Left ventricle myocardium inferior (tissue), 1 donor: ENCODE measurements at regions not wholly inside any gene's neighbourhood (a gene's known extent, or its start where the extent isn't known, plus 50 kb on each side); places are given as distances from the start of the nearest gene placed in this dataset.

Experiments
- DNase-seq: peaks from one replicate; pipeline ENCODE4 v3.0.0-alpha.2; 2020
- H3K27ac ChIP-seq: fragments of 200-600 bp; replicated peaks from 2 replicates; pipeline ENCODE4 v1.8.0; 2021
- H3K27me3 ChIP-seq: fragments of 200-600 bp; 2 replicates; pipeline ENCODE4 v1.8.0; 2021; ENCODE audit warnings: low read depth
- H3K36me3 ChIP-seq: fragments of 200-600 bp; 2 replicates; pipeline ENCODE4 v1.8.0; 2021
- H3K4me1 ChIP-seq: fragments of 200-600 bp; 2 replicates; pipeline ENCODE4 v1.8.0; 2021
- H3K4me3 ChIP-seq: fragments of 200-600 bp; 2 replicates; pipeline ENCODE4 v1.8.0; 2021; ENCODE audit warnings: mild to moderate bottlenecking, moderate library complexity
- H3K9me3 ChIP-seq: fragments of 200-600 bp; replicated peaks from 2 replicates; pipeline ENCODE4 v1.8.0; 2021
- CTCF ChIP-seq: fragments of 200-600 bp; IDR thresholded peaks from 2 replicates; pipeline ENCODE4 v1.8.0; 2021; ENCODE audit warnings: antibody characterized with exemption, mild to moderate bottlenecking, borderline replicate concordance
- intact Hi-C: fragments of 100-400 bp; cut with micrococcal nuclease; formaldehyde crosslinking; loops from one replicate; pipeline ENCODE4 v1.11.0; 2022
- donor health status: DM: no; HTN: yes; CAD: no; lungs with severe emphysema.

DNA sequence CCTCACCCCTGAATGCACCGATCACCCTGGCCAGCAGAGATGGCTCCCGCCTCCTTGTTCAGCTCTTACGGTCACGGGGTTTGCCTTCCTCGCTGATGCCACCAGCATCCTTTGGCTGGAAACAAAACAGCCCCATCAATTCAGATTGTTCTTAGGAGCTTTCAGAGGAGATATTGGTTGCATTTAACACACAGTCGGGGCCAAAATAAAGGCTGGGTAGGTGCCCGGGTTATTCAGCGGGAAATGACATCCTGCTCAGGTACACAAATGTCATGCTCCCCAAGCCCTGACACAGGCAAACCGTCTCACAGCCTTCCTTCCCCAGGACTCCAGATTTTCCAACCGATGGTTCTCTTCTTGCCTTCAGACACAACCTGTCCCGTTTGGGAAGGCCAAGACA, 62.4 kb upstream of the MEF2A start:
- intact Hi-C loops = no loop called here
- no peak overlapping the region for H3K27ac ChIP-seq
- no peak for DNase-seq
- no peaks in the 10 kb centered on the region for H3K27me3 ChIP-seq
- H3K36me3 ChIP-seq = no peaks in the 10 kb centered on the region
- H3K4me1 ChIP-seq = peaks cover 43% of the 10 kb centered on the region
- no peaks in the 10 kb centered on the region for H3K9me3 ChIP-seq
- TF ChIP-seq CTCF = no peak
- H3K4me3 ChIP-seq = no peak overlapping the region

DNA sequence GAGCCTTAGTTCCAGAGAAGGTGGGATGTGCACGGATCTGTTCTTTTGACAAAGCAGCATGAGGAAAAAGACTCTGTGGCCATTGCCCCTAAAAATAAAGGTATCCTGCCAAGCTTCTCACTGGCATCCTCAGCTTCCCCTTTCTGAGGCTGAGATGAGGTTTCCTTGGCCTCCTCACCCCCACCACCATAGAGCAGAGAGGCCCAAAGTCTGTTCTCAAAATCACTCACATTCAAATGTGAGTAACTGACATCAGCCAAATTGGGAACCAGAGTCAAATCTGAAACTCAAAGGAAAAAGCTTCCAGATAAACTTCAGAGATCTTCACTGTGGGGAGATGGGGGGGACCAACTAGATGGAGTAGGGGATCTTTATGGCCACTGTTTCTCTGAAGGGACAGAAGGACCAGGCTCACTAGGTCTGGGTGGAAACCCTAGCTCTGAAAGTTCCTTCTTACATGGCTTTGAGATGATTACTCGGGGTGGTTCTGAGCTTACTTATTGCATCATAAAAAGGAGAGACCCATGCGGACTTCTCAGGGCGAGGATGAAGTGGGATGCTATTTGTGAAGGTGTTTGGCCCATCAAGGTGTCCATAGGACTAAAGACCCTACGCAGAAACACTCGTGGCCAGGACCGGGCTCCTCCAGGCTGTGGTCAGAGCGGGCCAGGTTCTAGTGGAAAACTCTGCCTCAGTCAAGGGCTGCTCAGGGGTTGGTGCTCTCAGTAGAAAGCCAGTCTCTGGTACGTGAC, 61.5 kb upstream of the MEF2A start:
- Histone ChIP-seq H3K4me3 (no peak overlapping the region), H3K36me3 (no peaks in the 10 kb centered on the region), H3K27ac (peak overlapping the region; percentile 61), H3K9me3 (no peaks in the 10 kb centered on the region), H3K27me3 (no peaks in the 10 kb centered on the region), H3K4me1 (peaks cover 50% of the 10 kb centered on the region)
- TF ChIP-seq CTCF = no peak
- no peak for DNase-seq
- intact Hi-C loops = no loop called here

GRCh38 chr15:99504823-99505551, 60.8 kb upstream of the MEF2A start:
- intact Hi-C loops = no loop called here
- no peak for TF ChIP-seq CTCF
- no peak overlapping the region for H3K4me3 ChIP-seq
- H3K27me3 ChIP-seq = no peaks in the 10 kb centered on the region
- H3K4me1 ChIP-seq = peaks cover 57% of the 10 kb centered on the region
- no peaks in the 10 kb centered on the region for H3K36me3 ChIP-seq
- no peaks in the 10 kb centered on the region for H3K9me3 ChIP-seq
- DNase-seq = no peak
- H3K27ac ChIP-seq = peak overlapping the region; percentile 61

DNA sequence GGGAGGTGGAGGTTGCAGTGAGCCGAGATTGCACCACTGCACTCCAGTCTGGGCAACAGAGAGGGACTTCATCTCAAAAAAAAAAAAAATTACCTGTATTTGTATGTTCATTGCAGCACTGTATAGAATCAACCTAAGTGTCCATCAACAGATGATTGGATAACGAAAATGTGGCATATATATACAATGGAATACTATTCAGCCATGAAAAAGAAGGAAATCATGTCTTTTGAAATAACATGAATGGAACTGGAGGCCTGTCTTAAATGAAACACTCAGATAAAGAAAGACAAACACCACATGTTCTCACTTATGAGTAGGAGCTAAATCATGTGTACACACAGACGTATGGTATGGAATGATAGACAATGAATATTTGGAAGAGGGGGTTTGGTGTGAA, 59.4 kb upstream of the MEF2A start:
- DNase-seq = no peak
- H3K27me3 ChIP-seq = no peaks in the 10 kb centered on the region
- peak overlapping the region; percentile 90 for H3K27ac ChIP-seq
- H3K4me3 ChIP-seq = no peak overlapping the region
- H3K36me3 ChIP-seq = no peaks in the 10 kb centered on the region
- H3K4me1 ChIP-seq = peaks cover 70% of the 10 kb centered on the region
- no peaks in the 10 kb centered on the region for H3K9me3 ChIP-seq
- no peak for TF ChIP-seq CTCF
- intact Hi-C loops = no loop called here

- Histone ChIP-seq H3K36me3 (no peaks in the 10 kb centered on the region), H3K27ac (peak overlapping the region; percentile 90), H3K27me3 (no peaks in the 10 kb centered on the region), H3K9me3 (no peaks in the 10 kb centered on the region), H3K4me1 (peaks cover 76% of the 10 kb centered on the region), H3K4me3 (peak overlapping the region; percentile 40)
- no peak for TF ChIP-seq CTCF
- intact Hi-C loops = no loop called here
- DNase-seq = no peak
Observed at GRCh38 chr15:99507016-99507503, 58.7 kb upstream of the MEF2A start.
